ENCODE measurements at regions not wholly inside any gene's neighbourhood (a gene's known extent, or its start where the extent isn't known, plus 50 kb on each side); places are given as distances from the start of the nearest gene placed in this dataset.

DNA sequence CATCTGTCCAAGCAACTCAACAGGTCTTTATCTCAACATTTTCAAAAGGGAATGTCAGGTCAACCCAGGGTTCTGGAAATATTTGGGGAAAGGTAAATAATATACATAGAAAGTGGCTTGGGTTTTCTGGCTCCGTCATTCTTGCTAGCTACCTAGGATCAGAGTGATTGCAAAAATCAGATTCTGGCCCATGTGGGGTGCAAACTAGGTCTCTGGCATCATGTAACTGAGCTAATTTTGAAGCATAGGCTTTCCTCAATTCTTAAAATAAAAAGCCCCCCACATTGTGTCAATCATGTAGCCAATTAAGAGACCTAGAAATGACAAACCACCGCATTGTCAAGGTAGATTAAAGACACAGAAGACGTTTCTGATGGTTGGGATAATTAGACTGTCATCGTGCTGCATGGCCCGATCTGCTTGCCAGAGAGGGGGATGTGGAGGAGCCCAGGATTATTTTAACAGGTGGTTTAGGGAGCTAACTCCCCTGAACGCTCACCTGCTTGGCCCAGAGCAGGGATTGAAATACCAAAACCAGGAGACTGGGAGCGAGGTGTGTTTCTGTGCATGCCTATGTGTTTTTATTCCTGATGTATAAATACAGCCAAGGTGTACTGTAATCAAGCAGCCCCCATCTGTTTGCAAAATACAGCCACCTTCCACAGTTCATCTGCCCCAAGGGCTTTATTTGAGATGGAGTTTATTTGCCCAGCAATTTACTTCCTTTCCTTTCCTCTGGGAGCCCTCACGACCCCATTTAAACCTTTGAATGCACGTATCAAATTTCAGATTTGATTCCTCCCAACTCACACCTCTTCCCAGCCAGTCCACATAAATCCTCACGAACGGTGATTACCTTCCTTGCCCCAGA lies 189.5 kb downstream of the TTC8 start:
- Histone ChIP-seq H2AFZ (ENCODE audit: low read depth, low read length) (no peak overlapping the region), H3K9ac (ENCODE audit: low read length) (no peak overlapping the region), H3K4me2 (ENCODE audit: low read length) (no peak overlapping the region), H3K9me3 (ENCODE audit: insufficient read depth, low read depth, low read length) (no peaks in the 10 kb centered on the region), H3K4me1 (ENCODE audit: insufficient read depth, low read length) (no peaks in the 10 kb centered on the region), H3K27me3 (ENCODE audit: insufficient read depth, low read length) (no peaks in the 10 kb centered on the region), H4K20me1 (ENCODE audit: insufficient read depth, low read length) (no peaks in the 10 kb centered on the region), H3K79me2 (ENCODE audit: insufficient read depth, low read length) (no peaks in the 10 kb centered on the region), H3K27ac (ENCODE audit: low read depth, low read length) (no peak overlapping the region), H3K4me3 (ENCODE audit: insufficient read depth, low read depth, low read length) (no peak overlapping the region), H3K36me3 (ENCODE audit: insufficient read depth, low read length) (no peaks in the 10 kb centered on the region)
- Mint-ChIP-seq H3K9me3 (ENCODE audit: unreplicated experiment) (peaks cover 2% of the 10 kb centered on the region), H3K4me3 (ENCODE audit: unreplicated experiment) (no peak overlapping the region), H3K27me3 (ENCODE audit: low read depth, unreplicated experiment) (no peaks in the 10 kb centered on the region), H3K36me3 (ENCODE audit: low read depth, unreplicated experiment) (no peaks in the 10 kb centered on the region), H3K27ac (ENCODE audit: unreplicated experiment) (no peak overlapping the region), H3K4me1 (ENCODE audit: low read depth, unreplicated experiment) (no peaks in the 10 kb centered on the region)
- no peak for TF ChIP-seq EZH2 (IDR thresholded peaks at IDR 0.05; ENCODE audit: insufficient read depth, low read length)
- TF ChIP-seq, protein P1, sequence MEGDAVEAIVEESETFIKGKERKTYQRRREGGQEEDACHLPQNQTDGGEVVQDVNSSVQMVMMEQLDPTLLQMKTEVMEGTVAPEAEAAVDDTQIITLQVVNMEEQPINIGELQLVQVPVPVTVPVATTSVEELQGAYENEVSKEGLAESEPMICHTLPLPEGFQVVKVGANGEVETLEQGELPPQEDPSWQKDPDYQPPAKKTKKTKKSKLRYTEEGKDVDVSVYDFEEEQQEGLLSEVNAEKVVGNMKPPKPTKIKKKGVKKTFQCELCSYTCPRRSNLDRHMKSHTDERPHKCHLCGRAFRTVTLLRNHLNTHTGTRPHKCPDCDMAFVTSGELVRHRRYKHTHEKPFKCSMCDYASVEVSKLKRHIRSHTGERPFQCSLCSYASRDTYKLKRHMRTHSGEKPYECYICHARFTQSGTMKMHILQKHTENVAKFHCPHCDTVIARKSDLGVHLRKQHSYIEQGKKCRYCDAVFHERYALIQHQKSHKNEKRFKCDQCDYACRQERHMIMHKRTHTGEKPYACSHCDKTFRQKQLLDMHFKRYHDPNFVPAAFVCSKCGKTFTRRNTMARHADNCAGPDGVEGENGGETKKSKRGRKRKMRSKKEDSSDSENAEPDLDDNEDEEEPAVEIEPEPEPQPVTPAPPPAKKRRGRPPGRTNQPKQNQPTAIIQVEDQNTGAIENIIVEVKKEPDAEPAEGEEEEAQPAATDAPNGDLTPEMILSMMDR (IDR thresholded peaks at IDR 0.05; ENCODE audit: insufficient read depth, low read depth, low read length), result no peak
- FAIRE-seq, result no peak
- DNase-seq (ENCODE audit: low read depth), result no peak

GRCh38 chr14:89014569-89014850 lies 190.1 kb downstream of the TTC8 start:
- Histone ChIP-seq H3K9me3 (ENCODE audit: insufficient read depth, low read depth, low read length) (no peaks in the 10 kb centered on the region), H4K20me1 (ENCODE audit: insufficient read depth, low read length) (no peaks in the 10 kb centered on the region), H3K9ac (ENCODE audit: low read length) (no peak overlapping the region), H3K36me3 (ENCODE audit: insufficient read depth, low read length) (no peaks in the 10 kb centered on the region), H3K4me1 (ENCODE audit: insufficient read depth, low read length) (no peaks in the 10 kb centered on the region), H3K27me3 (ENCODE audit: insufficient read depth, low read length) (no peaks in the 10 kb centered on the region), H3K4me2 (ENCODE audit: low read length) (no peak overlapping the region), H3K79me2 (ENCODE audit: insufficient read depth, low read length) (no peaks in the 10 kb centered on the region), H2AFZ (ENCODE audit: low read depth, low read length) (no peak overlapping the region), H3K27ac (ENCODE audit: low read depth, low read length) (no peak overlapping the region), H3K4me3 (ENCODE audit: insufficient read depth, low read depth, low read length) (no peak overlapping the region)
- TF ChIP-seq, protein P1 (IDR thresholded peaks at IDR 0.05; ENCODE audit: insufficient read depth, low read depth, low read length), result no peak
- no peak for TF ChIP-seq EZH2 (IDR thresholded peaks at IDR 0.05; ENCODE audit: insufficient read depth, low read length)
- no peak for DNase-seq (ENCODE audit: low read depth)
- FAIRE-seq, result no peak
- H3K36me3 Mint-ChIP-seq (ENCODE audit: low read depth, unreplicated experiment), result no peaks in the 10 kb centered on the region
- H3K4me1 Mint-ChIP-seq (ENCODE audit: low read depth, unreplicated experiment), result no peaks in the 10 kb centered on the region
- no peak overlapping the region for H3K4me3 Mint-ChIP-seq (ENCODE audit: unreplicated experiment)
- no peak overlapping the region for H3K27ac Mint-ChIP-seq (ENCODE audit: unreplicated experiment)
- H3K9me3 Mint-ChIP-seq (ENCODE audit: unreplicated experiment), result peaks cover 2% of the 10 kb centered on the region
- no peaks in the 10 kb centered on the region for H3K27me3 Mint-ChIP-seq (ENCODE audit: low read depth, unreplicated experiment)

DNA sequence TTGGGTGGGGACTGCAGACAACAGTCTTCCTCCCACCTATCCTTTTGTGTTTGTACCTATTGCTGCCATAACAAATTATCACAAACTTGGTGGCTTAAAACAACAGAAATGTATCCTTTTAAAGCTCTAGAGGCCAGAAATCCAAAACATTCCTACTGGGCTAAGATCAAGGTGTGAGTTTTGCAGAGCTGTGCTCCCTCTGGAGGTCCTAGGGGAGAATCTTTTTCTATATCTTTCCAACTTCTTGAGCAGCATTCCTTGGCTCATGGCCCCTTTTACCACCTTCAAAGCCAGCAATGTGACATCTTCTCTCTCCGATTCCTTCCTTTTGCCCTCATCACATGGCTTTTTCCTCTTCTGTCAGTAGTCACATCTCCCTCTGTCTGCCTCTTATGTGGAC lies 190.6 kb downstream of the TTC8 start:
- H3K4me2 ChIP-seq (ENCODE audit: low read length), result no peak overlapping the region
- Mint-ChIP-seq H3K36me3 (ENCODE audit: low read depth, unreplicated experiment) (no peaks in the 10 kb centered on the region), H3K4me3 (ENCODE audit: unreplicated experiment) (no peak overlapping the region), H3K4me1 (ENCODE audit: low read depth, unreplicated experiment) (no peaks in the 10 kb centered on the region), H3K27me3 (ENCODE audit: low read depth, unreplicated experiment) (no peaks in the 10 kb centered on the region), H3K27ac (ENCODE audit: unreplicated experiment) (no peak overlapping the region), H3K9me3 (ENCODE audit: unreplicated experiment) (peaks cover 2% of the 10 kb centered on the region)
- no peaks in the 10 kb centered on the region for H3K9me3 ChIP-seq (ENCODE audit: insufficient read depth, low read depth, low read length)
- no peak for FAIRE-seq
- no peak for DNase-seq (ENCODE audit: low read depth)
- no peaks in the 10 kb centered on the region for H4K20me1 ChIP-seq (ENCODE audit: insufficient read depth, low read length)
- TF ChIP-seq EZH2 (IDR thresholded peaks at IDR 0.05; ENCODE audit: insufficient read depth, low read length), result no peak
- TF ChIP-seq, protein P1 (IDR thresholded peaks at IDR 0.05; ENCODE audit: insufficient read depth, low read depth, low read length), result no peak
- no peaks in the 10 kb centered on the region for H3K79me2 ChIP-seq (ENCODE audit: insufficient read depth, low read length)
- H3K27ac ChIP-seq (ENCODE audit: low read depth, low read length), result no peak overlapping the region
- no peak overlapping the region for H3K4me3 ChIP-seq (ENCODE audit: insufficient read depth, low read depth, low read length)
- no peaks in the 10 kb centered on the region for H3K36me3 ChIP-seq (ENCODE audit: insufficient read depth, low read length)
- H3K4me1 ChIP-seq (ENCODE audit: insufficient read depth, low read length), result no peaks in the 10 kb centered on the region
- no peak overlapping the region for H2AFZ ChIP-seq (ENCODE audit: low read depth, low read length)
- H3K9ac ChIP-seq (ENCODE audit: low read length), result no peak overlapping the region
- H3K27me3 ChIP-seq (ENCODE audit: insufficient read depth, low read length), result no peaks in the 10 kb centered on the region

Data from astrocyte (in vitro differentiated cells and primary cell).